DOHH2 (cell line): ENCODE measurements at regions not wholly inside any gene's neighbourhood (a gene's known extent, or its start where the extent isn't known, plus 50 kb on each side); places are given as distances from the start of the nearest gene placed in this dataset.
"Not testable (repeated sequence)": the region's sequence is repeated elsewhere in the genome, so short reads cannot be mapped to it uniquely, and the experiment has no call there.

ENCODE experiments used
- H3F3A ChIP-seq: fragments of 200-600 bp; sonication (generic), shearing (Covaris generic); 2 replicates; pipeline ENCODE4 v1.6.0; 2016; ENCODE audit warnings: antibody characterized with exemption, mild to moderate bottlenecking; ENCODE audit not compliant: control insufficient read depth, insufficient read depth
- H3K27ac ChIP-seq: fragments of 200-600 bp; sonication (generic); 2 replicates; pipeline ENCODE4 v1.5.1; 2014; ENCODE audit warnings: low read depth, mild to moderate bottlenecking, low read length, moderate library complexity
- H3K27me3 ChIP-seq: fragments of 200-600 bp; sonication (generic); 2 replicates; pipeline ENCODE4 v1.6.1; 2014; ENCODE audit warnings: mild to moderate bottlenecking, low read length, mixed read lengths; ENCODE audit not compliant: control insufficient read depth
- H3K36me3 ChIP-seq: fragments of 200-600 bp; sonication (generic); 2 replicates; pipeline ENCODE4 v1.6.1; 2014; ENCODE audit warnings: mild to moderate bottlenecking, low read length, moderate library complexity, mixed read lengths; ENCODE audit not compliant: control insufficient read depth
- H3K4me1 ChIP-seq: fragments of 200-600 bp; sonication (generic); 2 replicates; pipeline ENCODE4 v1.6.1; 2014; ENCODE audit warnings: mild to moderate bottlenecking, low read length, mixed read lengths; ENCODE audit not compliant: control insufficient read depth
- H3K4me2 ChIP-seq: fragments of 200-600 bp; sonication (generic); 2 replicates; pipeline ENCODE4 v1.6.0; 2014; ENCODE audit warnings: mild to moderate bottlenecking, low read length, moderate library complexity
- H3K4me3 ChIP-seq: fragments of 200-600 bp; sonication (generic); 2 replicates; pipeline ENCODE4 v1.5.1; 2014; ENCODE audit warnings: mild to moderate bottlenecking, low read length, mixed read lengths
- H3K79me2 ChIP-seq: fragments of 200-600 bp; sonication (generic); 2 replicates; pipeline ENCODE4 v1.6.1; 2014; ENCODE audit warnings: mild to moderate bottlenecking, low read length, mixed read lengths; ENCODE audit not compliant: control insufficient read depth
- H3K9me2 ChIP-seq: fragments of 200-600 bp; sonication (generic); replicated peaks from 2 replicates; pipeline ENCODE4 v1.6.1; 2014; ENCODE audit warnings: mild to moderate bottlenecking, low read length, mixed read lengths; ENCODE audit not compliant: control insufficient read depth
- H3K9me3 ChIP-seq: fragments of 200-600 bp; sonication (generic); 2 replicates; pipeline ENCODE4 v1.6.1; 2014; ENCODE audit warnings: antibody characterized with exemption, low read length, mixed read lengths; ENCODE audit not compliant: control insufficient read depth, insufficient read depth
- H4K20me1 ChIP-seq: fragments of 200-600 bp; sonication (generic); 2 replicates; pipeline ENCODE4 v1.6.0; 2014; ENCODE audit warnings: low read depth, mild to moderate bottlenecking, antibody characterized with exemption, low read length, moderate library complexity; ENCODE audit not compliant: control insufficient read depth, insufficient read depth
- CTCF ChIP-seq: fragments of 200-600 bp; sonication (generic); IDR thresholded peaks from one replicate; pipeline ENCODE4 v1.5.1; 2014; ENCODE audit warnings: antibody characterized with exemption, mild to moderate bottlenecking, low read depth, low read length; ENCODE audit not compliant: poor library complexity, severe bottlenecking
- EZH2phosphoT487 ChIP-seq: fragments of 200-600 bp; sonication (generic); IDR thresholded peaks from 2 replicates; pipeline ENCODE4 v1.6.1; 2017; ENCODE audit warnings: borderline replicate concordance, mild to moderate bottlenecking, antibody characterized with exemption, low read length, moderate library complexity, mixed read lengths

GRCh38 chr6:141463237-141463977 is 669.3 kb upstream of the GJE1 start:
- H3K4me3 ChIP-seq, result no peak overlapping the region
- no peak for TF ChIP-seq EZH2phosphoT487
- no peak for TF ChIP-seq CTCF

DNA sequence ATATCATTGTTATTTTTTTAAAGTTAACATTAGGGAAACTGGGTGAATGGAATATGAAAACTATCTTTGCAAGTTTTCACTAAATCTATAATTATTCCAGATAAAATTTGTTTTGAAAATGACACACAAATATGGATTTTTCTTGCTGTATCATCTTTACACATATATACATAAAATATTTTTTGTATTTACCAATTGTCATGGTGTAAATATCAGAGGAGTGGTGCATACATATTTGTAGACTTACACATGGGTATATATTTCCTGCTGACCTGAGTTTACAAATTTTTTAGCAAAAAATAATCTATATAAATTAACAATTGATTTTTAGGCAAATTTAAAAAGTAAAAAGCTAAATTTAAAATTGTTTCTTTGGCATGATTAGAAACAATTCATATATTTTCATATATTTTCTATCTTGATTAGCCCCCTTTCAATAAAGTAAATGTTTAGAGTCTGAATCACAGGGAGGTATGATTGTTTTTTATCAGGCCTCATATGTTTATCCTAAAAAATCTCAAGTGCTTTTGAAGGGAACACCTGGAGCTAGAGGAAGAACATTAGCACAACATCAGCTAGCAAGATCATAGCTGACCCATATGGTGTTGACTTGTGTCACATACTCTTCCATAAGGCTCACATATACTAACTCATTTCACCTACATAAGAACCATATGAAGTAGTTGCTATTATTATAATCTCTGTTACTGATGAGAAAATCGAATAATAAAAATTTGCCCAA is 671.8 kb upstream of the GJE1 start:
- no peak for TF ChIP-seq CTCF
- TF ChIP-seq EZH2phosphoT487, result no peak
- no peak overlapping the region for H3K4me2 ChIP-seq

More at GRCh38 chr6:141463237-141463977, 669.3 kb upstream of the GJE1 start:
- Histone ChIP-seq H3K27ac (no peak overlapping the region), H3K27me3 (no peaks in the 10 kb centered on the region), H3K4me1 (peaks cover 8% of the 10 kb centered on the region), H3K36me3 (no peaks in the 10 kb centered on the region), H3K9me3 (no peaks in the 10 kb centered on the region), H3K9me2 (no peaks in the 10 kb centered on the region), H3K79me2 (no peaks in the 10 kb centered on the region), H3K4me2 (no peak overlapping the region), H4K20me1 (no peaks in the 10 kb centered on the region), H3F3A (no peaks in the 10 kb centered on the region)

GRCh38 chr6:141460245-141460644 is 672.5 kb upstream of the GJE1 start:
- not testable (repeated sequence) for H3K4me1 ChIP-seq, H3K27ac ChIP-seq, H3K79me2 ChIP-seq, H3K9me3 ChIP-seq, H3K9me2 ChIP-seq, H3F3A ChIP-seq, H4K20me1 ChIP-seq, H3K36me3 ChIP-seq, H3K4me2 ChIP-seq, H3K4me3 ChIP-seq, H3K27me3 ChIP-seq

More for the DNA sequence above, 671.8 kb upstream of the GJE1 start:
- Histone ChIP-seq H4K20me1 (no peaks in the 10 kb centered on the region), H3K4me1 (peaks cover 8% of the 10 kb centered on the region), H3K27me3 (no peaks in the 10 kb centered on the region), H3K36me3 (no peaks in the 10 kb centered on the region), H3K79me2 (no peaks in the 10 kb centered on the region), H3K4me3 (no peak overlapping the region), H3K9me3 (no peaks in the 10 kb centered on the region), H3K27ac (no peak overlapping the region), H3F3A (no peaks in the 10 kb centered on the region), H3K9me2 (no peaks in the 10 kb centered on the region)

DNA sequence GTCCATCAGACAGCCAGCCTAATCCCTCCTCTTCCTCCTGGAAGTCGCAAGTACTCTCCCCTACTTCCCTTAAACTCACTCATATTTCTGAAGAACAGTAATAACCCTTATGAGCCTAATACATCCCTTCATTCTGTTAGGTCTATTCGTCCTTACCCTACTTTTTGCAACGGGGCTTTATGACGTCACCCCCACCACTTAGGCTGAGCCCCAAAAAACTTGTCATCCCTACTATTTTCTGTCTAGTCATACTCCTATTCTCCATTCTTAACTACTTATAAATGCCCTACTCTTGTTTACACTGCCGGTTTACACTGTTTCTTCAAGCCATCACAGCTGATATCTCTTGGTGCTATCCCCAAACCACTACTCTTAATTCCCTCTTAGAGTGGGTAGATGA is 674.7 kb upstream of the GJE1 start:
- H3K4me1 ChIP-seq, H3K27me3 ChIP-seq: not testable (repeated sequence)

More for the DNA sequence above, 674.7 kb upstream of the GJE1 start:
- not testable (repeated sequence) for H3K27ac ChIP-seq, H4K20me1 ChIP-seq, H3F3A ChIP-seq, H3K79me2 ChIP-seq, H3K36me3 ChIP-seq, H3K4me2 ChIP-seq, H3K9me2 ChIP-seq, H3K4me3 ChIP-seq, H3K9me3 ChIP-seq
